C4-2B (cell line): ENCODE measurements at regions not wholly inside any gene's neighbourhood (a gene's known extent, or its start where the extent isn't known, plus 50 kb on each side); places are given as distances from the start of the nearest gene placed in this dataset.

ENCODE experiments used
- H3K27ac ChIP-seq: fragments of 450-650 bp; 2 replicates; pipeline ENCODE4 v1.5.1; 2017
- ZFX ChIP-seq: fragments of 450-650 bp; IDR thresholded peaks from 2 replicates; pipeline ENCODE4 v1.6.1; 2017
- TF ChIP-seq, protein P1 (sequence below): fragments of 450-650 bp; conservative IDR thresholded peaks from 2 replicates; pipeline ENCODE4 v1.5.1; 2017; ENCODE audit warnings: mild to moderate bottlenecking

DNA sequence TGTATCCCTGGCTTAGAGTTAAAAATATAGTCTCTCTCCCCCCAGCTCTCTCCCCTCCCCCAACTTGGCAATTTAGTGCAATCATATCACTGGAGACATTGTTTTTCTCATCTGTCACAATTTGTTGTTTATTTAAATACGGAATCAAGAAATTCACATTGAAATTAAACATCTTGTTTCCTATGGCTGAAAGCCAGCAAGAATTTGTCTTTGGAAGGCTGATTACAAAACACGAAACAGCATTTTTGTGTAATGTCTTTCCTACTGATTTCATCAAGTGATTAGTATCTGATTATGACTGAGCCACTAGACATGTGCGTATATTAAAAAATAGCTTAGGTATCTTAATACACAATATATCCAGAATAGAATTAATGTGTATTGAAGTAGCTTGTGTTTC, 119.7 kb downstream of the LYPLAL1 start:
- H3K27ac ChIP-seq: no peak overlapping the region
- no peak for TF ChIP-seq ZFX
- TF ChIP-seq, protein P1, sequence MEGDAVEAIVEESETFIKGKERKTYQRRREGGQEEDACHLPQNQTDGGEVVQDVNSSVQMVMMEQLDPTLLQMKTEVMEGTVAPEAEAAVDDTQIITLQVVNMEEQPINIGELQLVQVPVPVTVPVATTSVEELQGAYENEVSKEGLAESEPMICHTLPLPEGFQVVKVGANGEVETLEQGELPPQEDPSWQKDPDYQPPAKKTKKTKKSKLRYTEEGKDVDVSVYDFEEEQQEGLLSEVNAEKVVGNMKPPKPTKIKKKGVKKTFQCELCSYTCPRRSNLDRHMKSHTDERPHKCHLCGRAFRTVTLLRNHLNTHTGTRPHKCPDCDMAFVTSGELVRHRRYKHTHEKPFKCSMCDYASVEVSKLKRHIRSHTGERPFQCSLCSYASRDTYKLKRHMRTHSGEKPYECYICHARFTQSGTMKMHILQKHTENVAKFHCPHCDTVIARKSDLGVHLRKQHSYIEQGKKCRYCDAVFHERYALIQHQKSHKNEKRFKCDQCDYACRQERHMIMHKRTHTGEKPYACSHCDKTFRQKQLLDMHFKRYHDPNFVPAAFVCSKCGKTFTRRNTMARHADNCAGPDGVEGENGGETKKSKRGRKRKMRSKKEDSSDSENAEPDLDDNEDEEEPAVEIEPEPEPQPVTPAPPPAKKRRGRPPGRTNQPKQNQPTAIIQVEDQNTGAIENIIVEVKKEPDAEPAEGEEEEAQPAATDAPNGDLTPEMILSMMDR: no peak

DNA sequence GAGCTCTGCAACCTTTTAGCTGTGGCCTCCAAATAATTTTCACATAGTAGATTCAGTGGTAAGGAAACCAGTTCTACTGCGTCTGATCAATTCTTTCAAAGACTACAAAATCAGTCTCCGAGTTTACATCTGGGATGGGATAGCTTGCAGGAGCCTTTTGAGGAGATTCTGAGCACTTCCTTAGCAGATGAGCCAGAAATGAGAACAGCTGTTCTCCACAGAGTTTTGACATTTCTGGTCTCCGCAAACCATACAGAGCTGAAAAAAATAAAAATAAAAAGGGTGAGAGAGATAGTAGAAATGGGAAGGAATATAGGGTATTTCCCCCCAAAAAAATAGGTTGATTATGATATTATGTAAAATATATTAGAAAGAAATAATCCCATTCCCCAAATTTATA, 119.3 kb downstream of the LYPLAL1 start:
- H3K27ac ChIP-seq: no peak overlapping the region
- TF ChIP-seq, protein P1: no peak

DNA sequence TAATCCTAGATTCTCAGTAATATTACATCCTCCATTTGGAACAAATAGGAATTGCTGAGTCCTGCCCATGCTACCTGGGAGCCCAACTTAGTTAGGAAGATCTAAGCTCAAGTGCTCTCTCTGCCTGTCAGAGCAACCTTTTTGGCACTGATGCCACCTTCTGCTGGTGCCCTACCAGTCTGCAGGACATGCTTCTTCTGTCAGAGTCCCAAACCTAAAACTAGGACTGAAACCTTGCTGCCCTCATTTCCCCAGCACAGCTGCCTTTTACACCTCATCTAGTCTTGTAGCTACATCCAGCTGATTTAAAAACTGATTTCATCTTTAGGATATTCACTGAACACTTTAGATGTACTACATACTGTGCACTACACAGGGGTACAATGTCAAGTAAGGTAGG, 118.7 kb downstream of the LYPLAL1 start:
- no peak overlapping the region for H3K27ac ChIP-seq
- no peak for TF ChIP-seq ZFX
- TF ChIP-seq, protein P1: no peak

DNA sequence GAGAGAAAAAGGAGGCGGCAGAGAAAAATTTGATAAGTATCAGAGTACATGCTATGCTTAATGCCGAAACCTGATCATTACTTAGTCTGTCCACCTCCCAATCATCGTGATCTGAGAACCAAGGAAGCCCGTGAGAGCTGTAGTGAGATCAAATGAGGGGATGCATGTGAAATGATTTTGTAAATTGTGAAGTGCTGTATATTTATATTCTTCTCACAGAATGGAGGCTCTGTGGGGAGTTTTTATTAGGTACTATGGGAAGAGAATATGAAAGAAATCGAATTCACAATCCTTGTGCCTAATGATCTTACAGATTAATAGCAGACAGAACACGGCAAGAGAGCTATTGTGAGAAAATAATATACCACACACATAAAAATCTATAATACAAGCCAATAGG, 115.5 kb downstream of the LYPLAL1 start:
- no peak overlapping the region for H3K27ac ChIP-seq
- no peak for TF ChIP-seq ZFX
- TF ChIP-seq, protein P1: no peak

DNA sequence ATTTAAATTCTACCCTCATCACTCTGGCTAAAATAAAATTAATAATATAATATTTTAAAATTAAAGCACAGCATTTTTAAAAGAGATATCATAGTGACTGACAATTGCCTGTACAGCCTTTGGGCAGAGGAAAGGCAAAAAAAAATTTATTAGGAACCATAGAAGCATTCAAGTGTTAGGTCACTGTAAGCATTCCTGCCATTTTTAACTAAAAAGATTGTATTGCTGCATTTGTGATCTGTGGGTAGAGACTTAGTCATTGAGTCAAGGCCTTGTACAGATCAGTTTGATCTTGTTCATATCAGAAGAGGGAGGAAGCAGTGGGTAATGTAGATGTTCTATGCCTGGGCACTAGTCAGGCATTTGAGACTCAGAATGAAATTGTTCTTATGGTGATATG, 109.9 kb downstream of the LYPLAL1 start:
- no peak overlapping the region for H3K27ac ChIP-seq
- TF ChIP-seq ZFX: no peak
- TF ChIP-seq, protein P1: no peak

DNA sequence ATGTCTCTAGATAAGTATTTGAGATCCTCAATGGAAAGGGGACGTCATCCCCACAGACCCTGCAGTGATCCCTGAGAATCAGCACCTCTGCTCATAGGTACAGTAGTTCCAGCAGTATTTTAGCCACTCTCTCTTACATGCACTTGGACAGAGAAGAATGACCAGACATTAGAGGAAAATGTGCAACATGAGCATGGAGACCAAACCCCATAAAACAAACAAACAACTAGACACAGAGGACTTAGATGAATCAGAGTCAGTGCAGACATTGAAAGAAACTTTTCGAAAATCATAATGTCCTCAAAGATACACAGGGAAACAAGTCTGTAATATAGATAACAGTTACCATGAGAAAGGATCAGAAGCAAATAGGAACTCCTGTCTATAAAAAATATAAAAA, 108.2 kb downstream of the LYPLAL1 start:
- TF ChIP-seq, protein P1: no peak
- TF ChIP-seq ZFX: no peak
- H3K27ac ChIP-seq: peak overlapping the region; percentile 87; the same call in 1 of the 2 replicates

DNA sequence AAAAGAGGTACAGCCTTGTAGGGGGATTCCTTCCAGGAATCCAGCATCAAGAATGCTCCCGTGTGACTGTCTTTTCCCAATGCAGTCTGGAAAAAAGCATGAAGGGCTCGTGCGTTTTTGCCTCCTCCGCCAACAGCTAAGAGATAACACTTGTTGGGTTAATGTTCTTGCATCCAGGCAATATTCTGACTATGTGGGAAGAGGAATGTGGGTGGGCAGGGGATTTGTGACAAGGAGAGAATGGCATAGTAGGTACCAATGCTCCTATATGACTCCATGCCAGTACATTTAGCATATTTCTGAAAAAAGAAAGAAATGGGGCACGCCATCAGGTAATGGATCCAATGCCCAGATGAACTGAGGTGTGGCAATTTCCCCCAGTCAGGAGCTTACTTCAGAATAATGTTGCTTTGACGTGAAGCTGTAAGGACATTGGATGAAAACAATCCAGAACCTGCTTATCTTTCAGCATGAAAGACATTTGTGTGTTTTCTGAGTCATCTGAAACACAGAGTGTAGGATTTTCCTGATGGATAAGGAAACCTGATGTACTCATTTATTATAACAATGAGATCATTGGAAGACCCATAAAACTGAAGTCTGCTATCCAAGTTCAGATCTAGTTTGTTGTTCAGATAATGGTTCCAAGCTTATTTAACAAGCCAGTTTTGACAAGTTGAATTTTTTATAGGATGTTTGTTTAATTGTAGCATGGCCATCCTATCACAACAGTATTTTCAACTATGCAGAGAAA, 105.5 kb downstream of the LYPLAL1 start:
- H3K27ac ChIP-seq: peak overlapping the region; percentile 100

More for the DNA sequence above, 105.5 kb downstream of the LYPLAL1 start:
- TF ChIP-seq, protein P1: no peak
- no peak for TF ChIP-seq ZFX
